ENCODE measurements at regions not wholly inside any gene's neighbourhood (a gene's known extent, or its start where the extent isn't known, plus 50 kb on each side); places are given as distances from the start of the nearest gene placed in this dataset.

DNA sequence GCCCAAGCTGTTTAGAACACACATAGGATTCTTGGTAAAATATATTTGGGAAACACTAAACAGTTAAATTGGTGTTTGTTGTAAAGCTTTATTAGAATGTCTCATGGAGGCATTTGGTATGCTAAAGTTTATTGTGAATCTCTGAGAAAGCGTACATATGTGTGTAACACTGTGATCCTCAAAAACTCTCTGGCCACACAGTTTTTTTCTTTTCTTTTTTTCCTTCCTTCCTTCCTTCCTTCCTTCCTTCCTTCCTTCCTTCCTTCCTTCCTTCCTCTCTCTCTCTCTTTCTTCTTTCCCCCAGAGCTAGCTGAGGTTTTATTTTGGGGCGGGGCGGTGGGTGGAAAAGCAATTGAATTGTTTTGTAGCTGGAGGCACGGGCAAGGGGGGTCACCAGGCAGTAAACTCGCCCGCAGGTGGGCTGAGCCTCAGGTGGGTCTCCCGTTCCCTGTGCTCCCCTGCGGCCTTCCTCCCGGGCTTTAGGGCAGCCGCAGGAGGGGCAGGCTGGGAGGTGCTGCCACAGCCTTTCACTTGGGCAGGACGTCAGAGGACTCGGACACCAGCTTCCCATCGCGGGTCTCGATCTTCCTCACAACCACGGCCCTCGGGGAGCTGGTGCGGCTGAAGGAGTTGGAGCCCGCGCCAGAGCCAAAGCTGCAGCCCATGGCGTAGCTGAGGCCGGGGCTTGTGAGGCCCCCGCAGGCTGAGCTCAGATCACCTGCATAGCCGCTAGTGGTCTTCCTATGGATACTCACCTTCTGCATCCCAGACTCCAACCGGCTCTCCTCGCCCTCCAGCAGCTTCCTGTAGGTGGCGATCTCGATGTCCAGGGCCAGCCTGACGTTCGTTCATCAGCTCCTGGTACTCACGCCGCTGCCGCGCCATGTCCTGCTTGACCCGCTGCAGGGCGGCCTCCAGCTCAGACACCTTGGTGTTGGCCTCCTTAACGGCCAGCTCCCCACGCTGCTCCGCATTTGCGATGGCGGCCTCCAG lies 459.0 kb downstream of the GATA3 start:
- no peak for ATAC-seq (ENCODE audit: low read depth in 2 of 2)
- Histone ChIP-seq H3K27ac (ENCODE audit: insufficient read depth, low read length, poor library complexity, severe bottlenecking) (no peak overlapping the region), H3K36me3 (ENCODE audit: control insufficient read depth, insufficient read depth, low read length) (no peaks in the 10 kb centered on the region), H3K4me1 (ENCODE audit: control insufficient read depth, insufficient read depth, low read length, poor library complexity, severe bottlenecking) (no peaks in the 10 kb centered on the region), H3K9me3 (ENCODE audit: control insufficient read depth in 2 of 2, low read length in 2 of 2) (no peaks in the 10 kb centered on the region), H3K4me3 (ENCODE audit: low read depth, low read length) (no peak overlapping the region), H3K27me3 (ENCODE audit: control insufficient read depth, insufficient read depth, low read length) (peaks cover 4% of the 10 kb centered on the region)
- Mint-ChIP-seq H3K4me1 (no peaks in the 10 kb centered on the region), H3K36me3 (no peaks in the 10 kb centered on the region), H3K9me3 (peaks cover 0 to 1% (median 0%) of the 10 kb centered on the region in 7 donors), H3K27me3 (peaks cover 40% of the 10 kb centered on the region), H3K4me3 (no peak overlapping the region), H3K27ac (no peak overlapping the region)
- no peak for DNase-seq

DNA sequence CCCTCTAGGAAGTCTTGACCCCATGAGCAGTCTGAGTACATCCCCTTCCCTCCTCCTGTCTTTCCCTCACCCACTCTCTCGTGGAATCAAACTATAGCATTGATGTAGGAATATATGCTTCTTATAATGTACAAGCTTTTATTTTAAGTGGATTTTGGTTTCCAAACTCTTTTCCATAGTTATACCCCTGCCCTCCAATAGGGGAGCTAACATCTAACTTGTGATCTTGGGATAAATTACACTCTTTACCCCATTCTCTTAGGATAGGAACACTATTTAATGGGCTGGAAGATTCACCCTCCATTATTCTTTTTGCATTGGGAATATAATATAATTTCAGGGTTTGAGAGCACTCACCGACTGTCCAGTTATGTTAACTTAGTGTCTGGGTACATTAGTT lies 465.9 kb downstream of the GATA3 start:
- no peak for DNase-seq
- H3K4me1 ChIP-seq (ENCODE audit: control insufficient read depth, insufficient read depth, low read length, poor library complexity, severe bottlenecking) = no peaks in the 10 kb centered on the region
- H3K27me3 ChIP-seq (ENCODE audit: control insufficient read depth, insufficient read depth, low read length) = no peaks in the 10 kb centered on the region
- no peaks in the 10 kb centered on the region for H3K36me3 ChIP-seq (ENCODE audit: control insufficient read depth, insufficient read depth, low read length)
- ATAC-seq (ENCODE audit: low read depth in 2 of 2) = no peak
- H3K9me3 ChIP-seq (ENCODE audit: control insufficient read depth in 2 of 2, low read length in 2 of 2) = no peaks in the 10 kb centered on the region
- no peak overlapping the region for H3K4me3 ChIP-seq (ENCODE audit: low read depth, low read length)
- Mint-ChIP-seq H3K27ac (no peak overlapping the region), H3K4me1 (no peaks in the 10 kb centered on the region), H3K4me3 (no peak overlapping the region), H3K27me3 (peaks cover 42% of the 10 kb centered on the region), H3K36me3 (no peaks in the 10 kb centered on the region), H3K9me3 (peaks cover 0 to 7% (median 2%) of the 10 kb centered on the region in 7 donors)
- H3K27ac ChIP-seq (ENCODE audit: insufficient read depth, low read length, poor library complexity, severe bottlenecking) = no peak overlapping the region

DNA sequence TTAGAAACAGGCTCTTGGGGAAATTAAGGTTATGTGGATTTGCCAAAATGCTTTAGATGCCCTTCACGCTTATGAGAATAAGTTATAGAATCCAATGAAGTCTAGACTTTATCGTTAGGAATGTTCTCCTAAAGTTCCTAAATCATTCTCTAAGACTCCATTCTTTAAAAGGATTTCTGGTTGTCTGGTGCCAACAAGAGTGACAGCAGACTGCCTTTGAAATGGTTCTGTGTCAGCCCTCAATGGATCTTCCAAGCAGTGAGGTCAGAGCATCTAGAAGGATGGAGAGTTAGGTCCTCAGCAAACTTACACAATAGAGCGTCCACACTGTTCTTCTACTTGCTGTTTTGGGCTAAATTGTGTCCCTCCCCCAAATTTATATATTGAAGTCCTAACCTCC lies 473.3 kb downstream of the GATA3 start:
- Histone ChIP-seq H3K36me3 (ENCODE audit: control insufficient read depth, insufficient read depth, low read length) (no peaks in the 10 kb centered on the region), H3K27ac (ENCODE audit: insufficient read depth, low read length, poor library complexity, severe bottlenecking) (no peak overlapping the region), H3K27me3 (ENCODE audit: control insufficient read depth, insufficient read depth, low read length) (no peaks in the 10 kb centered on the region), H3K4me1 (ENCODE audit: control insufficient read depth, insufficient read depth, low read length, poor library complexity, severe bottlenecking) (no peaks in the 10 kb centered on the region), H3K4me3 (ENCODE audit: low read depth, low read length) (no peak overlapping the region), H3K9me3 (ENCODE audit: control insufficient read depth in 2 of 2, low read length in 2 of 2) (no peaks in the 10 kb centered on the region)
- Mint-ChIP-seq H3K36me3 (no peaks in the 10 kb centered on the region), H3K9me3 (peaks cover 0 to 4% (median 2%) of the 10 kb centered on the region in 7 donors), H3K4me1 (no peaks in the 10 kb centered on the region), H3K27ac (no peak overlapping the region), H3K4me3 (no peak overlapping the region), H3K27me3 (peaks cover 34% of the 10 kb centered on the region)
- DNase-seq (no peak), ATAC-seq (ENCODE audit: low read depth in 2 of 2) (no peak)

DNA sequence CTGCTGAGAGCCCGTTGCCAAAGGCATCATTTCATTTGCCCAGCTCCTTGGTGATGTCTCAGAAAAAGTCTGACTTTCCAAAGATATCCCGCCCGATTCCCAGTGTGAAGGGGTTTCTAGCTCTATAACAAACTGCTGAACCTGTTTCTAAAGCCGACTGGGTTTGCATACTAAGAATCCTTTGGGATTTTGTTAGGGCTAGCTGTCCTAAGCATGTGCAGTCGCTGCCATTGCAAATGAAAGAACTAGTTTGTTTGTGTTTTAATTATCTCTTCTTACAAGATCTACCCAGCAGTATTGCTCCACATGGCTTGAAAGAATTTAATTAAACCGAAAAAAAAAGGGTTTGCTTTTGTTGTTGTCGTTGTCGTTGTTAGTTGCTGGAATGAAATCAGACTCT lies 476.6 kb downstream of the GATA3 start:
- Mint-ChIP-seq H3K4me3 (no peak overlapping the region), H3K4me1 (peaks cover 0 to 4% (median 0%) of the 10 kb centered on the region in 4 donors), H3K36me3 (no peaks in the 10 kb centered on the region), H3K27me3 (peaks cover 30% of the 10 kb centered on the region), H3K9me3 (peaks cover 0 to 4% (median 0%) of the 10 kb centered on the region in 7 donors), H3K27ac (no peak overlapping the region)
- H3K4me1 ChIP-seq (ENCODE audit: control insufficient read depth, insufficient read depth, low read length, poor library complexity, severe bottlenecking) = no peaks in the 10 kb centered on the region
- H3K9me3 ChIP-seq (ENCODE audit: control insufficient read depth in 2 of 2, low read length in 2 of 2) = no peaks in the 10 kb centered on the region
- no peak overlapping the region for H3K4me3 ChIP-seq (ENCODE audit: low read depth, low read length)
- H3K36me3 ChIP-seq (ENCODE audit: control insufficient read depth, insufficient read depth, low read length) = no peaks in the 10 kb centered on the region
- DNase-seq (no peak), ATAC-seq (ENCODE audit: low read depth in 2 of 2) (no peak)
- H3K27ac ChIP-seq (ENCODE audit: insufficient read depth, low read length, poor library complexity, severe bottlenecking) = no peak overlapping the region
- H3K27me3 ChIP-seq (ENCODE audit: control insufficient read depth, insufficient read depth, low read length) = peaks cover 7% of the 10 kb centered on the region

DNA sequence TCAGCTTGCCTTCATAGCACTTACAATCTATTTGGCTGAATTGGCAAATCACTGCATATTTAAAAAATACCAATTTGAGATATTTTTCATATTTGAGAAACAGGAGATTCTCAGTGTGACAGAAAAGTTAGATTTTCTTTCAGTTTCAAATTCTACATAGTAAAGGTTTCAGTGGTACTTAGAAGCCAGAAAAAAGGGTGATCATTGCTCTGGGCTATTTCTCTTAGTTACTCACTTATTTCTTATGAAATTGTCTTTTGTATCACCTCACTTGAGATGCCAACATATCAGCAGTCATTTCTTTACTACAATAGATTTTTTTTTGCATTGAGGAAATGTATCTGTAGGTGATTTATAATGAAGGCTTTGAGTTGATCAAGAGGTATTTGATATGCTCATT lies 478.2 kb downstream of the GATA3 start:
- peaks cover 0 to 4% (median 0%) of the 10 kb centered on the region in 4 donors for H3K4me1 Mint-ChIP-seq

DNA sequence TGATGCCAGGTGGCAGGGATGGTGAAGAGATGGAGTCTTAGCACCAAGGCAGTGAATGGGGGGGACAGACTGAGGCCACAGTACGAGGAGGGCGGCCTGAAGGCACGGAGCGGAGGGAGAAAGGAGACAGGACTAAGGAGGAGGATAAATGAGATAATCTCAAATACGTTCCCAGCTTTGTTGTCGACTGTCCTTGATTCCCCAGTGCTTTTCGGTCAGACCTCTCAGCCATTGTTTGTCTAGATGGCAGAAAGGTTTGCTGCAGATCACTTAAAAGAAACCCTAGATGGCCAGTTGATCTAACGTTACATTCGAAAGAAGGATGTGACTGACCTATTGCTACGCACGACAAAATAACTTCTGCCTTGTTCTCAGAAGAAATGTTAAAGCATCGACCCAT lies 479.0 kb downstream of the GATA3 start:
- Mint-ChIP-seq H3K4me1 (peaks cover 0 to 4% (median 0%) of the 10 kb centered on the region in 4 donors), H3K36me3 (no peaks in the 10 kb centered on the region), H3K27ac (no peak overlapping the region), H3K9me3 (peaks cover 0 to 3% (median 0%) of the 10 kb centered on the region in 7 donors), H3K4me3 (no peak overlapping the region), H3K27me3 (peaks cover 38% of the 10 kb centered on the region)
- Histone ChIP-seq H3K27me3 (ENCODE audit: control insufficient read depth, insufficient read depth, low read length) (peaks cover 7% of the 10 kb centered on the region), H3K4me3 (ENCODE audit: low read depth, low read length) (no peak overlapping the region), H3K27ac (ENCODE audit: insufficient read depth, low read length, poor library complexity, severe bottlenecking) (no peak overlapping the region), H3K9me3 (ENCODE audit: control insufficient read depth in 2 of 2, low read length in 2 of 2) (no peaks in the 10 kb centered on the region), H3K4me1 (ENCODE audit: control insufficient read depth, insufficient read depth, low read length, poor library complexity, severe bottlenecking) (no peaks in the 10 kb centered on the region), H3K36me3 (ENCODE audit: control insufficient read depth, insufficient read depth, low read length) (no peaks in the 10 kb centered on the region)
- DNase-seq = no peak
- ATAC-seq (ENCODE audit: low read depth in 2 of 2) = no peak

More for the DNA sequence above, 478.2 kb downstream of the GATA3 start:
- no peaks in the 10 kb centered on the region for H3K4me1 ChIP-seq (ENCODE audit: control insufficient read depth, insufficient read depth, low read length, poor library complexity, severe bottlenecking)
- H3K9me3 Mint-ChIP-seq = peaks cover 0 to 3% (median 0%) of the 10 kb centered on the region in 7 donors
- DNase-seq = no peak
- no peak overlapping the region for H3K27ac ChIP-seq (ENCODE audit: insufficient read depth, low read length, poor library complexity, severe bottlenecking)
- H3K27me3 Mint-ChIP-seq = peaks cover 38% of the 10 kb centered on the region
- no peak for ATAC-seq (ENCODE audit: low read depth in 2 of 2)
- no peaks in the 10 kb centered on the region for H3K9me3 ChIP-seq (ENCODE audit: control insufficient read depth in 2 of 2, low read length in 2 of 2)
- H3K4me3 ChIP-seq (ENCODE audit: low read depth, low read length) = no peak overlapping the region
- H3K27me3 ChIP-seq (ENCODE audit: control insufficient read depth, insufficient read depth, low read length) = peaks cover 7% of the 10 kb centered on the region
- H3K36me3 Mint-ChIP-seq = no peaks in the 10 kb centered on the region
- H3K36me3 ChIP-seq (ENCODE audit: control insufficient read depth, insufficient read depth, low read length) = no peaks in the 10 kb centered on the region
- no peak overlapping the region for H3K4me3 Mint-ChIP-seq
- H3K27ac Mint-ChIP-seq = no peak overlapping the region

DNA sequence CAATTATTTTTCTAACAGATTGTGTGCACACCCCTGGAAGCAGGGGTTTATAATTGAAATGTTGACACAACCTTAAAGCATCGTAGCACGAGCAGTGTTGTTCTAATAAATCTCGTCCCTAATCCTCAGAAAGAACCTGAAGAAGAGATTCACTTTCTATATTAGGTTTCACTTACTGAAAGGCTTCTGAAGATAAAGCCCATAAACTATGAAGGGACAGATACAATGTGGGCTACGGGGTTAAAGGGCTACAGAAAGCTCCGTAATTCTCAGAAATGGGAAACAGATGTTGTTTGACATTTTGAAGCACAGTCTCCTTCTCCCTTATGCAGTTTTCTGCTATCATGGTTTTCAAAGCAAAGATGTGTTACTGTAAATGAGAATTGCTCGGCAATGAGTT lies 479.6 kb downstream of the GATA3 start:
- H3K36me3 Mint-ChIP-seq = no peaks in the 10 kb centered on the region
- H3K9me3 Mint-ChIP-seq = peaks cover 0 to 2% (median under 1%) of the 10 kb centered on the region in 7 donors
- peaks cover 32% of the 10 kb centered on the region for H3K27me3 Mint-ChIP-seq
- peaks cover 7% of the 10 kb centered on the region for H3K27me3 ChIP-seq (ENCODE audit: control insufficient read depth, insufficient read depth, low read length)
- DNase-seq = no peak
- H3K27ac ChIP-seq (ENCODE audit: insufficient read depth, low read length, poor library complexity, severe bottlenecking) = no peak overlapping the region
- H3K4me1 Mint-ChIP-seq = peaks cover 0 to 4% (median 0%) of the 10 kb centered on the region in 4 donors
- no peak for ATAC-seq (ENCODE audit: low read depth in 2 of 2)
- H3K9me3 ChIP-seq (ENCODE audit: control insufficient read depth in 2 of 2, low read length in 2 of 2) = no peaks in the 10 kb centered on the region
- H3K36me3 ChIP-seq (ENCODE audit: control insufficient read depth, insufficient read depth, low read length) = no peaks in the 10 kb centered on the region
- H3K4me3 ChIP-seq (ENCODE audit: low read depth, low read length) = no peak overlapping the region
- no peaks in the 10 kb centered on the region for H3K4me1 ChIP-seq (ENCODE audit: control insufficient read depth, insufficient read depth, low read length, poor library complexity, severe bottlenecking)
- no peak overlapping the region for H3K4me3 Mint-ChIP-seq
- no peak overlapping the region for H3K27ac Mint-ChIP-seq
